ENCODE measurements at regions not wholly inside any gene's neighbourhood (a gene's known extent, or its start where the extent isn't known, plus 50 kb on each side); places are given as distances from the start of the nearest gene placed in this dataset.

DNA sequence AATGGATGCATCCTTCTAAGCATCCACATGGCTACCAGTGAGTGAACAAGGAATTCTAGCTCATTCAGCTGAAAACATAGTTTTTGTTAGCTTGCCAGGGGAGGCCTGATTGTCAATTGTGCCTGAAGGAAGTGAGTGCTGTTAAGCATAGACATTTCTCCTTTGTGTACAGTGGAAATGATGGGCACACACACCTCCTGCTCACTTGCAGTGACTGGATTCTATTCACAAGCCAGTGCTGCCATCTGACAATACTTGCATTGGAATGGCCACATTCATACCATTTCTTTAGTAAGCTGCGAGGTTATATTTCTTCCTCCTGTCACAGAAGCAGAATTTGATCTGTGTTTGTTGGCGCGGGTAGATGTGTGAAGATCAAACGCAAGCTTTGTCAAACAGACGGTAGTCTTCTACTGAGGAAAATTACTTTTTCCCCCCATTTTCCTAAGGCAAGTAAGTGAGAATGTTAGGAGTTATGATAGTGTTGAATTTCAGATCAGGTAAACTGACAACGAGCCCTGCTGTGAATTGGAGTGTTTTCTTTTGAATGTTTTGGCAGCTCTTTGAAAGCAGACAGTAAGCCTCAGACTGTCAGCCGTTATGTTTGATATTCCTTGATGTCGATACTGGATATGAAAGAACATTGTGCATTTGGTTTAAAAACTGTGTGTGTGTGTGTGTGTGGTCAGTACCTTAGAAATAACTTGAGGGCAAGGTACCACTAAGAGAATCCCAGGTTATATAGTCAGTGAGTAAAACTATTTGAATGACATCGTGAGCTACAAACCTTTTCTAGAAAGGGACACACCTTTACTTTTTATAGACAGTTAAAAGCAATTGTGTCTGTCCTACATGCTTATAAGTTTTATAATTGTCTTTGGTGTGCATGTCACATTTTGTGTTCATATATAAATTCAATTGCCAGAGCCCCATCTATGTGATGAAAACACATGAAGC lies 84.2 kb upstream of the BMP2 start:
- TF ChIP-seq, protein P1, sequence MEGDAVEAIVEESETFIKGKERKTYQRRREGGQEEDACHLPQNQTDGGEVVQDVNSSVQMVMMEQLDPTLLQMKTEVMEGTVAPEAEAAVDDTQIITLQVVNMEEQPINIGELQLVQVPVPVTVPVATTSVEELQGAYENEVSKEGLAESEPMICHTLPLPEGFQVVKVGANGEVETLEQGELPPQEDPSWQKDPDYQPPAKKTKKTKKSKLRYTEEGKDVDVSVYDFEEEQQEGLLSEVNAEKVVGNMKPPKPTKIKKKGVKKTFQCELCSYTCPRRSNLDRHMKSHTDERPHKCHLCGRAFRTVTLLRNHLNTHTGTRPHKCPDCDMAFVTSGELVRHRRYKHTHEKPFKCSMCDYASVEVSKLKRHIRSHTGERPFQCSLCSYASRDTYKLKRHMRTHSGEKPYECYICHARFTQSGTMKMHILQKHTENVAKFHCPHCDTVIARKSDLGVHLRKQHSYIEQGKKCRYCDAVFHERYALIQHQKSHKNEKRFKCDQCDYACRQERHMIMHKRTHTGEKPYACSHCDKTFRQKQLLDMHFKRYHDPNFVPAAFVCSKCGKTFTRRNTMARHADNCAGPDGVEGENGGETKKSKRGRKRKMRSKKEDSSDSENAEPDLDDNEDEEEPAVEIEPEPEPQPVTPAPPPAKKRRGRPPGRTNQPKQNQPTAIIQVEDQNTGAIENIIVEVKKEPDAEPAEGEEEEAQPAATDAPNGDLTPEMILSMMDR (IDR thresholded peaks at IDR 0.05; ENCODE audit: insufficient read depth, low read length, poor library complexity, severe bottlenecking): no peak
- TF ChIP-seq EZH2phosphoT487 (conservative IDR thresholded peaks at IDR 0.05; ENCODE audit: low read length): no peak

All from SU-DHL-6 (cell line).